SK-N-SH (cell line): ENCODE measurements at regions not wholly inside any gene's neighbourhood (a gene's known extent, or its start where the extent isn't known, plus 50 kb on each side); places are given as distances from the start of the nearest gene placed in this dataset.

Source experiments
- CHD2 ChIP-seq: fragments of 150-350 bp; IDR thresholded peaks from 2 replicates; pipeline ENCODE4 v1.6.1; 2018; ENCODE audit warnings: low read length; ENCODE audit not compliant: partially characterized antibody
- EP300 ChIP-seq, 2 experiments: IDR thresholded peaks; 2 replicates each; pipeline versions ENCODE4 v1.4.0 to v1.6.1; 2012; ENCODE audit warnings: borderline replicate concordance in 1 of 2, low read depth in 1 of 2, low read length in 1 of 2
- EZH2phosphoT487 ChIP-seq: fragments of 200-600 bp; sonication (generic); IDR thresholded peaks from 2 replicates; pipeline ENCODE4 v1.6.1; 2017; ENCODE audit warnings: low read depth, mixed run types, mild to moderate bottlenecking, antibody characterized with exemption, moderate library complexity, borderline replicate concordance
- FOXM1 ChIP-seq: IDR thresholded peaks from 2 replicates; pipeline ENCODE4 v1.4.0; 2012; ENCODE audit warnings: low read depth, mild to moderate bottlenecking
- REST ChIP-seq: IDR thresholded peaks from 2 replicates; pipeline ENCODE4 v1.6.1; 2012; ENCODE audit warnings: mild to moderate bottlenecking, low read depth, low read length, moderate library complexity
- SIN3A ChIP-seq: IDR thresholded peaks from 2 replicates; pipeline ENCODE4 v1.6.1; 2012; ENCODE audit warnings: low read depth, mild to moderate bottlenecking, low read length, moderate library complexity, borderline replicate concordance
- SMC3 ChIP-seq: IDR thresholded peaks from 2 replicates; pipeline ENCODE4 v1.6.1; 2012; ENCODE audit warnings: low read depth, low read length, improper control_type of control experiment
- TCF12 ChIP-seq: IDR thresholded peaks from 2 replicates; pipeline ENCODE4 v1.4.0; 2012
- YY1 ChIP-seq: IDR thresholded peaks from 2 replicates; pipeline ENCODE4 v1.4.0; 2012; ENCODE audit warnings: low read depth, mild to moderate bottlenecking
- TF ChIP-seq, protein P1 (sequence below): fragments of 200-600 bp; sonication (generic); IDR thresholded peaks from 2 replicates; pipeline ENCODE4 v1.6.1; 2017; ENCODE audit warnings: antibody characterized with exemption, mild to moderate bottlenecking, moderate library complexity
- TF ChIP-seq, protein P2 (sequence below): IDR thresholded peaks from 2 replicates; pipeline ENCODE4 v1.4.0; 2012; ENCODE audit warnings: low read depth, borderline replicate concordance

DNA sequence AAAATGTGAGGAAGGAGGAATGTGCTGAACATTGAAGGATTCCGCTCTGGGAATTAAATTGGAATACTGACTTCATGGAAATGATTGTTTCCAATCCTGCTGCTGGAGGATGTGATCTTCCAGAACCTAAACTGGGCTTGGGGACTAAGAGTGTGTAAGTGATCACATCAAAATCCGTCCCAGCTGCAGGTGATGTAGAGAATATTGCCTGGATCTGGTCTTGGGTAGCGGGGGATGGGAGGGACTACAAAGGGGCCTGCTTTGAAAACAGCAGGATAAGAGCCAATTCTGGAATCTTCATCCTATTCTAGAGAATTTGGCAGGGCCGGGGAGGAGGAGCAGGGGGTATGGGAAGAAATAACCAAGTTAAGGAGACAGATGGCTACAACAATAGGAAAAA is 552.2 kb upstream of the FZD8 start:
- TF ChIP-seq REST, result no peak
- no peak for TF ChIP-seq CHD2
- TF ChIP-seq FOXM1, result no peak
- TF ChIP-seq, protein P1, sequence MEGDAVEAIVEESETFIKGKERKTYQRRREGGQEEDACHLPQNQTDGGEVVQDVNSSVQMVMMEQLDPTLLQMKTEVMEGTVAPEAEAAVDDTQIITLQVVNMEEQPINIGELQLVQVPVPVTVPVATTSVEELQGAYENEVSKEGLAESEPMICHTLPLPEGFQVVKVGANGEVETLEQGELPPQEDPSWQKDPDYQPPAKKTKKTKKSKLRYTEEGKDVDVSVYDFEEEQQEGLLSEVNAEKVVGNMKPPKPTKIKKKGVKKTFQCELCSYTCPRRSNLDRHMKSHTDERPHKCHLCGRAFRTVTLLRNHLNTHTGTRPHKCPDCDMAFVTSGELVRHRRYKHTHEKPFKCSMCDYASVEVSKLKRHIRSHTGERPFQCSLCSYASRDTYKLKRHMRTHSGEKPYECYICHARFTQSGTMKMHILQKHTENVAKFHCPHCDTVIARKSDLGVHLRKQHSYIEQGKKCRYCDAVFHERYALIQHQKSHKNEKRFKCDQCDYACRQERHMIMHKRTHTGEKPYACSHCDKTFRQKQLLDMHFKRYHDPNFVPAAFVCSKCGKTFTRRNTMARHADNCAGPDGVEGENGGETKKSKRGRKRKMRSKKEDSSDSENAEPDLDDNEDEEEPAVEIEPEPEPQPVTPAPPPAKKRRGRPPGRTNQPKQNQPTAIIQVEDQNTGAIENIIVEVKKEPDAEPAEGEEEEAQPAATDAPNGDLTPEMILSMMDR, result no peak
- TF ChIP-seq SMC3, result no peak
- TF ChIP-seq SIN3A, result no peak
- TF ChIP-seq EP300 (IDR thresholded peaks at IDR 0.05; ENCODE audit: borderline replicate concordance in 1 of 2, low read depth in 1 of 2, low read length in 1 of 2), result no peak
- TF ChIP-seq, protein P2, sequence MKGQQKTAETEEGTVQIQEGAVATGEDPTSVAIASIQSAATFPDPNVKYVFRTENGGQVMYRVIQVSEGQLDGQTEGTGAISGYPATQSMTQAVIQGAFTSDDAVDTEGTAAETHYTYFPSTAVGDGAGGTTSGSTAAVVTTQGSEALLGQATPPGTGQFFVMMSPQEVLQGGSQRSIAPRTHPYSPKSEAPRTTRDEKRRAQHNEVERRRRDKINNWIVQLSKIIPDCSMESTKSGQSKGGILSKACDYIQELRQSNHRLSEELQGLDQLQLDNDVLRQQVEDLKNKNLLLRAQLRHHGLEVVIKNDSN, result no peak
- no peak for TF ChIP-seq TCF12
- TF ChIP-seq EZH2phosphoT487, result no peak
- TF ChIP-seq YY1, result no peak
